GM12864 (cell line): ENCODE measurements at regions not wholly inside any gene's neighbourhood (a gene's known extent, or its start where the extent isn't known, plus 50 kb on each side); places are given as distances from the start of the nearest gene placed in this dataset.

Source experiments
- DNase-seq: peaks from one replicate; pipeline ENCODE4 v3.0.0-alpha.2; 2011; ENCODE audit warnings: low read depth
- H3K4me3 ChIP-seq: 2 replicates; pipeline ENCODE4 v1.5.1; 2011; ENCODE audit warnings: mild to moderate bottlenecking, low read depth, low read length, control low read depth
- CTCF ChIP-seq: IDR thresholded peaks from 2 replicates; pipeline ENCODE4 v1.5.1; 2011; ENCODE audit warnings: low read depth, mild to moderate bottlenecking, moderate library complexity, low read length, control low read depth, inconsistent platforms; ENCODE audit errors: missing control alignments

- no peak for DNase-seq
- TF ChIP-seq CTCF = no peak
- no peak overlapping the region for H3K4me3 ChIP-seq
Measured at GRCh38 chr9:85112933-85113418, 443.4 kb downstream of the NTRK2 start.

GRCh38 chr9:85112391-85112790 is 442.9 kb downstream of the NTRK2 start:
- no peak for DNase-seq
- H3K4me3 ChIP-seq = no peak overlapping the region
- TF ChIP-seq CTCF = no peak

- no peak for DNase-seq
- TF ChIP-seq CTCF = no peak
- H3K4me3 ChIP-seq = no peak overlapping the region
Measured at GRCh38 chr9:85108746-85109145, 439.2 kb downstream of the NTRK2 start.

- no peak for TF ChIP-seq CTCF
- H3K4me3 ChIP-seq = no peak overlapping the region
- no peak for DNase-seq
Measured at GRCh38 chr9:85108229-85108628, 438.7 kb downstream of the NTRK2 start.

- no peak for TF ChIP-seq CTCF
- DNase-seq = no peak
- no peak overlapping the region for H3K4me3 ChIP-seq
Measured at GRCh38 chr9:85089188-85089969, 419.9 kb downstream of the NTRK2 start.

GRCh38 chr9:85081963-85082362 is 412.4 kb downstream of the NTRK2 start:
- no peak for TF ChIP-seq CTCF
- no peak overlapping the region for H3K4me3 ChIP-seq
- no peak for DNase-seq

- H3K4me3 ChIP-seq = no peak overlapping the region
- TF ChIP-seq CTCF = no peak
- DNase-seq = no peak
Measured at GRCh38 chr9:85079349-85079748, 409.8 kb downstream of the NTRK2 start.
